Renal cortical epithelial cell (primary cell): ENCODE measurements at regions not wholly inside any gene's neighbourhood (a gene's known extent, or its start where the extent isn't known, plus 50 kb on each side); places are given as distances from the start of the nearest gene placed in this dataset.
"Not testable (repeated sequence)": the region's sequence is repeated elsewhere in the genome, so short reads cannot be mapped to it uniquely, and the experiment has no call there.

Experiments used
- DNase-seq: peaks from one replicate; pipeline ENCODE4 v3.0.0-alpha.2; 2011; ENCODE audit warnings: low read depth

GRCh38 chr9:135357863-135358551 is 121.6 kb upstream of the PPP1R26 start:
- DNase-seq = no peak

DNA sequence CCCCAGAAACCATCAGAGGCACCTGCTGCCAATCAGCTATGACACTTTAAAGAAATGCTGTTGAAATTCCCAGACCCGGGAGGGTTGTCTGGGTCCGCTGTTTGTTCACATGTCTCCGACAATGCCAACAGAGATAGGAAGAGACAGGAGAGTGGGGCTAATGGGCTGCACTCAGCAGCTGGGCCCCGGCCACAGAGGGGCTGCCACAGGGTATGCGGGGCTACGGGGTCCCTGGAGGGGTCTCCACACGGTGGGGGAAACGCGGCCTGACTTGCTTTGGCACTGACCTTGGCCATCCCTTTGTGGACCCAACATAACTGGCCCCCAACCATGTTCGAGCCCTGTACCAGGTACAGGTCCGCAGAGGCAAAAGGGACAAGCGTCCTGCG is 121.0 kb upstream of the PPP1R26 start:
- DNase-seq = no peak

DNA sequence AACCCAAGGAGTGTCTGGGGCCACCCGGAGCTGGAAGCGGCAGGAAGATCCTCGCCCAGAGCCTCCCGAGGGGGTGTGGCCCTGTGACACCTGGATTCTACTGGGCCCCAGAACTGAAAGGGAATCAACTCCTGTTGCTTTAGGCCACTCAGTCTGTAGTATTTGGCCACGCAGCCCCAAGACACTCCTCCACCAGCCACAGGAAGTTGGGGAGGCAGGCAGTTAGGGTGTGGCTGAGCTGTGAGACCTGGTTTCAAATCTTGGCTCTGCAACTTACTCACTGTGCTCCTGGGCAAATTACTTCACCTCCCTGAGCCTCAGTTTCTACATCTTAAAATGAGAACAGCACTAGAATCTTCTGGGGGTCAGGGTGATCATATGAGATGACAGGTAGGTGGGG is 119.8 kb upstream of the PPP1R26 start:
- no peak for DNase-seq

- DNase-seq = no peak
Observed at GRCh38 chr9:135360617-135361016, 119.0 kb upstream of the PPP1R26 start.

GRCh38 chr9:135361668-135362067 is 117.9 kb upstream of the PPP1R26 start:
- DNase-seq = not testable (repeated sequence)

- no peak for DNase-seq
Observed at GRCh38 chr9:135363596-135363995, 116.0 kb upstream of the PPP1R26 start.

GRCh38 chr9:135365013-135365768 is 114.4 kb upstream of the PPP1R26 start:
- DNase-seq = no peak

GRCh38 chr9:135366104-135366503 is 113.5 kb upstream of the PPP1R26 start:
- no peak for DNase-seq

- DNase-seq = no peak
Observed at GRCh38 chr9:135369412-135369990, 110.1 kb upstream of the PPP1R26 start.

DNA sequence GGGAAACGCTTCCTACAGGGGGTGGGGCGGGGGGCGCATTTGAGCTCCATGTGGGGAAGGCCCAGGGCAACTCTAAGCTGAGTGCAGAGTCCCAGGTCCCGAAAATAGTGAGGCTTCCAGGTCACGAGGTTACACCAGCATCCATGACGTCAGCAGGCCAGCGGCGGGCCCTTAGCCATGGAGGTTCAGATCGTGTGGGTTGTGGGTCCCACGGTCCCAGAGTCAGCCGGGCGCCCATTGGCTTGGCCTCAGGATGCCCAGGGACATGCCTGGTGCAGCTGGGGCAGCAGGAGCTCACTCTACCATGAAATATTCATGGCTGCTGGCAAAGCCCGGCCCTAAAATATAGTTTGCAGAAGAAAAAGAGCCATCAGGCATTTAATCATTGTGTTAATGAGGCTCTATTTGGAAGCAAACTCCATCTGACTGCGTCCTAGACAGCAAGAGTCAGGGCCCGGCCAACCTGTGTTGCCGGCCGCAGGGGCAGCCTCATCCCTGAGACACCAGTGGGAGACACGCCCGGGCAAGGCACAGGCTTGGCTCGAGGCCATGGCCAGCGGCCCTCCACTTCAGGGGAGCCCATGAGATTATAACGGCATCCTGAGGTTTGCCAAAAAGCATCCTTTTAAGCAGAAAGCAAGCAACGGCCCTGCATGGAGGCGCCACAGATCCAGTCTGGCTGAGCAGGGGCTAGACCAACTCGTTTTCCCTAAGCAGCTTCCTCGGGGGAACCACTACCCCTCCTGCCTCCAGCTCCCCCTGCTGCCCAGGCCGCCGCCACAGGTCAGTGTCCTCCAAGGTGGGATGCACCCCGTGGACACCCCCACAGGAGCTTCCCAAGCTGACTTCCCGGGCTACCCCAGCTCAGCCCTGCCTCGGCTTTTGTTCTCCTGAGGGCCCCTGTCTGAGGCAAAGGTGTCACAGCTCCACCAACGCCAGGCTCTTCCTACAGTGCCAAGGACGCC is 108.9 kb upstream of the PPP1R26 start:
- DNase-seq = no peak

GRCh38 chr9:135371535-135371934 is 108.0 kb upstream of the PPP1R26 start:
- DNase-seq = no peak

DNA sequence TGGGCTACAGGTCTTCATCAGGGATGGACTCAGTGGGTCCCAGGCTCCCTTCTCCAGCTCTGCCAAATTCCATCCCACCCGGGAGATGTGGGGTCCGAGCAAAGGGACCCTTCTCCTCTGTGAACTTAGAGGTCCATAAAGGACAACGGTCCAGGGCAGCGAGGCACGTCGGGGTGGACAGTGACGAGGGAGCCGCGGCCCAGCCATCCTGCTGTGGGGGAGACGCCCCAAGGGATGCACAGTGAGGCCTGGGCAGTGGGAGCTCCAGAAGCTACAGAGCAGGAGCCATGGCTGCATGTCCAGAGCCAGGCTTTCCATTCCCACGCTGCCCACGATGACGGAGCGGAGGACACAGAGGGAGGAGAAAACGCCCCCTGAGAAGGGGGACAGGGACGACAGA is 107.5 kb upstream of the PPP1R26 start:
- no peak for DNase-seq

GRCh38 chr9:135372501-135373008 is 107.0 kb upstream of the PPP1R26 start:
- no peak for DNase-seq

- no peak for DNase-seq
Observed at GRCh38 chr9:135373151-135373685, 106.4 kb upstream of the PPP1R26 start.

DNA sequence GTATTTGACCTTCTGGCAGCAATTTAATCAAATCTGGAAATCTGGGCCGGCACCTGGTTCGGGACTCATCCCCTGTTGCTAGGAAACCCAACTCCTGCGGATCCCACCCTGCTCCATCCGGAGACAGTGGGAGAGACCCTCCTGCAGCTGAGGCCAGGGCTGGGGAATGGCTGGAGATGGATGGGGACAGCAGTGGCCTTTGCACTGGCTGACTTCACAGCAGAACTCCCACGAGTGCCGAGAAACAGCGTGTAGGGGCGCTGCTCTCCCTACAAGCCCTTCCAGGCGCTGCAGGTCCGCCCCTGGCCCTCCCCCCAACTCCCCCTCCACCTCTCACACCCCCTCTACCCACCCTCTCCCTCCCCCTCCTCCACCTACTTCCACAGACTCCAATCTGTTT is 105.8 kb upstream of the PPP1R26 start:
- DNase-seq = no peak

- no peak for DNase-seq
Observed at GRCh38 chr9:135374591-135374990, 105.0 kb upstream of the PPP1R26 start.

DNA sequence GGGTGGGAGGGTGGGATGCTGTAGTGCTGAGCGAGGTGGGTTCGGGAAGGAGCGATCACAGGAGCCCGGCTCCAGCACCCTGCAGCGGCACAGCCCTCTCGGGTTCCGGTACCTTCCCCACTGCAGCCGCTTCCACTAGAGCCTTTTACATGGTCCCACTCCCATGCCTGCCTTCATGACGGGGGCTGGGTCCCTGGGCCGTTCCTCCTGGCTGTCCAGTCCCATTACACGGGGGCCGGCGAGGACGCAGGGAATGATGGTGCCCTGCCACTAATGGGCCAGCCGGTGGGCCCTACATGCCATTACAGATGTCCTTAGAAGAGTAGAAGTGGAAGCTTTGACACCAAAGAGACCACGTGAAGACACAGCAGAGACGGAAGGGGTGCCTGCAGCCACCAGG is 104.6 kb upstream of the PPP1R26 start:
- no peak for DNase-seq

DNA sequence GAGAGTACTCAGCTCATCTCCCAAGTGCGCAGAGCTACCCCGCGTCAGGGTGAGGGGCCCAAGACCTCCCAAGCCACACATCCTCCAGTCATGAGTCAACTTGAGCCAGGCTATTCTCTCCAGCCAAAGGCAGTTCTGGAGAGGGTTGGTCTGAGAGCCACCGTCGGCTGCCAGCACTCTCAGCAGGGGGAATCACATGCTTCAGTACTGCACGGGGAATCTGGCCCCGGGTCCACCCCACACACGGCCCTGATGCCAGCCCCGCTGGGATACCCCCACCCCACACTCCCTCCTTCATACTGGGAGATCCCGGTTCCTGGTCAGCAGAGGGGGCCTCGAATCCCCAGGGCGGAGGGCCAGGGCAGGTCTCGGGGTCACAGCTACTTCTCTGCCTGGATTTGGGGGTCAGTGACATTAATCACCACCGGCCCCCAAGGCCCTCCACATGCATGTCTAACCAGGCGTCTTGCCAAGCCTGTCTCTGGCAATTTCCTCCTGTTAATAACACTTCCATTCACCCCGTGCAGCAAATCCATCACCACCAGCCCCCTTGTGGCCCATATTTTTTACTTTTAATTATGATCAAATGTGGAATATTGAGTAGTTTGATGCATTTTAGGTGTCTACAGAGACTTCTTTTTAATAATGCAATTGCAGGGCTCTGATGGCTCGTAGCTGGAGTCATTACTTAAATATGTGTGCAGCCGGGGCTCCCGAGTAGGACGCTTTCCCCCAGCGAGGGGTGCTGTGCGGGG is 102.9 kb upstream of the PPP1R26 start:
- no peak for DNase-seq

- DNase-seq = no peak
Observed at GRCh38 chr9:135377431-135377830, 102.2 kb upstream of the PPP1R26 start.

- DNase-seq = no peak
Observed at GRCh38 chr9:135378751-135379150, 100.8 kb upstream of the PPP1R26 start.
